Muscle layer of colon (tissue), 2 donors: ENCODE measurements at regions not wholly inside any gene's neighbourhood (a gene's known extent, or its start where the extent isn't known, plus 50 kb on each side); places are given as distances from the start of the nearest gene placed in this dataset.

ENCODE experiments used
- H3K27ac ChIP-seq: one replicate; pipeline ENCODE4 v1.7.0; 2013; ENCODE audit warnings: low read depth, mild to moderate bottlenecking, low read length, moderate library complexity
- H3K27me3 ChIP-seq, 2 donors: one replicate each; pipeline ENCODE4 v1.7.0; 2013; ENCODE audit warnings: low read length in 2 of 2, mild to moderate bottlenecking in 2 of 2; ENCODE audit not compliant: insufficient read depth in 2 of 2, control insufficient read depth in 1 of 2
- H3K36me3 ChIP-seq: one replicate; pipeline ENCODE4 v1.7.0; 2013; ENCODE audit warnings: mild to moderate bottlenecking, low read length; ENCODE audit not compliant: insufficient read depth
- H3K4me1 ChIP-seq: one replicate; pipeline ENCODE4 v1.7.0; 2013; ENCODE audit warnings: mild to moderate bottlenecking, low read length; ENCODE audit not compliant: insufficient read depth
- H3K4me3 ChIP-seq, 2 donors: one replicate each; pipeline ENCODE4 v1.7.0; 2013; ENCODE audit warnings: low read length in 2 of 2, low read depth in 1 of 2, mild to moderate bottlenecking in 1 of 2, moderate library complexity in 1 of 2
- H3K9ac ChIP-seq: one replicate; pipeline ENCODE4 v1.7.0; 2013; ENCODE audit warnings: low read length
- H3K9me3 ChIP-seq: one replicate; pipeline ENCODE4 v1.7.0; 2013; ENCODE audit warnings: mild to moderate bottlenecking, low read length
- donor health status: abdominal sarcoma.
- donor health status: Adenocarcinoma of cecum.

DNA sequence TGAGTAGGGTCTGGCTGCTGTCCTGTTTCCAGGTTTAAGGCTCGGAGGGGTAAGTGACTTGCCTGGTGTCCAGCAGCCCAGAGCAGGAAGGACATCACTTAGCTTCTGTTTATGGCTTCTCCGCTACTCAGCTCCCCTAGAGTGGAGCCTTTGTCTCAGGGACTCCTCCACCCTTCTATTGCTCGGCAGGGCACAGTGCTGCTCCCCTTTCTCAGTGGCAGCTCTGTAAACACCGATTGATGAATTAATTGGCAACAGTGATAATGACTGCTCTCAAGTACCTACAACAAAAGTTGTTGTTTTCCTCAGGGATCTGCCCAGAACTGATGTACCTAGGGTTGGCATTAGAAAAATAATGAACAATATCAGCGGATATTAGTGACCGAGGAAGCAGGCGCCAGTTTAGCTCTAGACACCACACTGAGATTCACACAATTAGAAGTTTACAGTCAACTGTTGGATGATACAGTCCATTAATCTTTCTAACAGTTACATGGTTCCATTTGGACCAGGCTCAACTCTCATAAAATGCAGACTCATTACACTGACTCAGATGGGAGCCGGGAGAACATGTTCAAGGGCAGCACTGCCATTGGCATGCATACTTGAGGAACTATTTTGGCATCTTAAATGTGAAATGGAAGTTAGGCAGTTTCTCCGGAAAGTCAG lies 265.7 kb downstream of the MTX2 start:
- no peak overlapping the region for H3K4me3 ChIP-seq
- no peak overlapping the region for H3K9ac ChIP-seq
- H3K4me1 ChIP-seq, result peaks cover 10% of the 10 kb centered on the region
- H3K36me3 ChIP-seq, result no peaks in the 10 kb centered on the region
- no peaks in the 10 kb centered on the region for H3K27me3 ChIP-seq
- no peak overlapping the region for H3K27ac ChIP-seq
- H3K9me3 ChIP-seq, result no peaks in the 10 kb centered on the region

- Histone ChIP-seq H3K9ac (no peak overlapping the region), H3K4me3 (no peak overlapping the region), H3K36me3 (no peaks in the 10 kb centered on the region), H3K27me3 (no peaks in the 10 kb centered on the region), H3K9me3 (no peaks in the 10 kb centered on the region), H3K4me1 (peaks cover 10% of the 10 kb centered on the region), H3K27ac (no peak overlapping the region)
Observed at GRCh38 chr2:176535467-176536113, 266.3 kb downstream of the MTX2 start.

DNA sequence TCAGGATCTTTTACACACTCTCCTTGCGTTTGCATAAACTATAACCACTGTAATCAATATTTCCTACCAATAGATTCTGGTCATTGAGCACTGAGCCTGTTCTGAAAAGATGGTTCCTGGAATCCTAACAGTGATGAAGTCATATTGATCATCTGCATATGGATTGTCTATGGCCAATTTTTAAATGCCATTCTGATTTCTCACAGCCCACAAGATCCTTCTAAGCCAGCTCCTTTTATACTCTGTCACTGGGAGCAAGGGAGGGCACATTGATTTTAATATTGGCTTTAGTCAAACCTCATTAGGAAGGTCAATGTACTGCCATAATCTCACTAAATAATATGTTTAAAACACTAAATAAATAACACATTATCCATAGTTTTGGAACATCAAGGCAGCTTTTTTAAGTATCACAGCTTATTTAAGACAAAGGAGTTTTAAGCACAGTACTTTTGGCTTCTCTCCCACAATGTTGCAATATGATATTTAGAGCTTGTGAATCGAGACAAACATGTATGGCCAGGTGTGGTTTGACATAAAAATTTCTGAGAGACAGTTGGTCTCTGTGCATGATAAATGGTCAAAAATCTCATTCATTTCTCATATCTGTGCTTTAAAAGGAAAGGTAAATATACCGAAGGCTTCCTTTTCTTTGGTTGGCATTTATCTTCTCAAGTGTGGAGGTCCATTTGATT lies 267.3 kb downstream of the MTX2 start:
- Histone ChIP-seq H3K27me3 (no peaks in the 10 kb centered on the region), H3K27ac (no peak overlapping the region), H3K4me3 (no peak overlapping the region), H3K4me1 (peaks cover 10% of the 10 kb centered on the region), H3K36me3 (no peaks in the 10 kb centered on the region), H3K9me3 (no peaks in the 10 kb centered on the region), H3K9ac (no peak overlapping the region)

DNA sequence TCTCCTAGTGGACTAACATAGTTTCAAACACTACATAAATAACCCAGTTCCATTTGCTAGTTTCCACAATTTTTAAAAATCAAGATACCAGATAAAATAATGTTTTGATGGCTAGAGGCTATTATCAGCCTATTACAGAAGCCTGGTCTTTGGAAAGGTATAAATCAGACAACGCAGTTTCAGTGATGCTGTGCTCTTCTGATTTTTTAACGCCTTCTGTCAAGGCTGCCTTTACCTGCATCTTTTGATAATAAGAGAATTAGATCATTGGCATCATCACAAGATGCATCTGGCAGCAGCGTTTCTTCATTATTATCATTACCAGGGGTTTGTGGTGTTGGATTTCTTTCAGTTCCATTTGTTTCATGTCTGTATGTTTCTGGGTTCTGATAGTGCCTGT lies 268.7 kb downstream of the MTX2 start:
- no peaks in the 10 kb centered on the region for H3K36me3 ChIP-seq
- H3K27me3 ChIP-seq, result no peaks in the 10 kb centered on the region
- H3K9ac ChIP-seq, result no peak overlapping the region
- H3K9me3 ChIP-seq, result no peaks in the 10 kb centered on the region
- no peak overlapping the region for H3K27ac ChIP-seq
- no peak overlapping the region for H3K4me3 ChIP-seq
- peaks cover 10% of the 10 kb centered on the region for H3K4me1 ChIP-seq

DNA sequence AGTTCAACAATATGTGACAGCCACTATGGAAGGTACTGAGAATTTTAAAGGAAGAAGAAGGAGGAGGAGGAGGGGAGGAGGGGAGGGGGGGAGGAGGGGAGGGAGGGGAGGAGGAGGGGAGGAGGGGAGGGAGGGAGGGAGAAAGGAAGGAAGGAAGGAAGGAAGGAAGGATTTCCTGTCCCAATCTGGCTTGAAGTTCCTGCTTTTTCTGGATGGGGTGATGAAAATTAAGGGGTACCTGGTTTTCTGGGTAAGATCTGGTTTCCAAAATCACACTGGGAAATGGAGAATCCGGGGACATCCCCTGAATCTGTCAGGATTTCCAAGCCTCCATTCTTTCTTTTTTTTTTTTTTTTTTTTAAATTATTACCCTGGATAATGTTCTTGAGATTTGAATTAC lies 271.8 kb downstream of the MTX2 start:
- Histone ChIP-seq H3K27ac (no peak overlapping the region), H3K36me3 (no peaks in the 10 kb centered on the region), H3K4me3 (no peak overlapping the region), H3K9ac (no peak overlapping the region), H3K9me3 (no peaks in the 10 kb centered on the region), H3K4me1 (peaks cover 5% of the 10 kb centered on the region), H3K27me3 (no peaks in the 10 kb centered on the region)

DNA sequence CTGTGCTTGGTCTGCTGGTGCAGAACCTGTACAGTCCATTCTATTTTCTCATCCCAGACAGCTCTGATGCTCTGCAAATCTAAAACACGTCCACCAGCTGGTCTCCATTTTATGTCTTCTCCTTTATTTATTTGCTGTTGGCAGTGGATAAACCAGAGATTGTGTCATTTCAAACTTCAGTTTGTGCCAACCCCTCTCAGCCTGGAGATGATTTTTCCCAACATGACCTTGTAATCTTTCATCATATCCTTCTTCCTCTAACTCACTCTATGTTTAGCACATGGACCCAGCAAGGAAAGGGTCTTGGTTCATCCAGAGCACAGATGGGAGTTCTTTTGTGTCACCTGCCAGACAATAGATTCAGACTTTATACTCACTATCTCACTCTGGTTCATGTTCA lies 273.2 kb downstream of the MTX2 start:
- no peaks in the 10 kb centered on the region for H3K36me3 ChIP-seq
- H3K27me3 ChIP-seq, result no peaks in the 10 kb centered on the region
- no peak overlapping the region for H3K9ac ChIP-seq
- H3K4me1 ChIP-seq, result peaks cover 9% of the 10 kb centered on the region
- H3K27ac ChIP-seq, result no peak overlapping the region
- H3K4me3 ChIP-seq, result no peak overlapping the region
- H3K9me3 ChIP-seq, result no peaks in the 10 kb centered on the region

GRCh38 chr2:176544557-176544956 lies 275.3 kb downstream of the MTX2 start:
- no peaks in the 10 kb centered on the region for H3K27me3 ChIP-seq
- H3K9me3 ChIP-seq, result no peaks in the 10 kb centered on the region
- H3K4me1 ChIP-seq, result peaks cover 9% of the 10 kb centered on the region
- no peak overlapping the region for H3K9ac ChIP-seq
- H3K27ac ChIP-seq, result no peak overlapping the region
- H3K36me3 ChIP-seq, result no peaks in the 10 kb centered on the region
- H3K4me3 ChIP-seq, result no peak overlapping the region

DNA sequence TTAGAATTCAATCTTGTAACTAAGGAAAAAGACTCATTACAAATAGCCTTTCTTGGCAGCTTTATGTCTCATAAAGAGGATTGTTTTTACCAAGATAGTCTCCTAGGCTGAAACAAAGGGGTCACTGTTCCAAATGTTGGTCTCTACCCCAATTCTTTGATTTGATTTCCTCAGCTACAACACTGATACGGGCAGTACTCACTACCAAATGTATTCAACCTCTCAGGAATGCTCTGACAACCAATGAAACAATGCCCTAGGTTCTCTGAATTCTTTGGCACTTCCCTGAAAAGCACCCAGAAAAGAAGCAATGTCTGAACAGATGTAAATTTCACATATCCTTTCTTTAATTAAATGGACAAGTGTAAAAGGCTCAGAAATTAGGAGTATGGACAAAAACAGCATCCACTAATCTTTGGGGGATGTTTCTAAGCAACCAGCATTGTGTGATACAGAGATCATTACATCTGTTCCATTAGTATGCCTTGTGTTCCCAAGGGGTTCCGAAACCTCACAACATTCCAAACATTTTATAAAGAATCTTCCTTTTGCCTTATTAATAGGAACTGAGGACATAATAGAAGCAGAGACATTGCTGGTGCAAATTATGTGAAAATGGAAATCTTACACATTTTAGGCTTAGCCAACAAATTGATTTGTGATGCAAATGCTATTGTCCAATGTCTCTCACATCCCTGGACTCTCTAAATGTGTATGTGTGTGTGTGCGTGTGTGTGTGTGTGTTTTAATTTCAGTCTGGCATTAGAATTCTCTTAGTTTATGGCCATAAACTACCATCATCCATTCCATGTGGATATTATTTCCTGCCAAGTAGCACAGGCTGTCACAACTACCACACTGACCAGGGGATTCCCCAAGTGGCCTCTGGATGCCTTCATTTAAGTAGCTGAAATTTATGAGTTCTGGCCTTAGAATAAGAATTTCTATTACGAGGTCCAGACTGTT lies 276.0 kb downstream of the MTX2 start:
- Histone ChIP-seq H3K9me3 (no peaks in the 10 kb centered on the region), H3K9ac (no peak overlapping the region), H3K4me1 (peaks cover 9% of the 10 kb centered on the region), H3K27ac (no peak overlapping the region), H3K36me3 (no peaks in the 10 kb centered on the region), H3K4me3 (no peak overlapping the region), H3K27me3 (no peaks in the 10 kb centered on the region)

DNA sequence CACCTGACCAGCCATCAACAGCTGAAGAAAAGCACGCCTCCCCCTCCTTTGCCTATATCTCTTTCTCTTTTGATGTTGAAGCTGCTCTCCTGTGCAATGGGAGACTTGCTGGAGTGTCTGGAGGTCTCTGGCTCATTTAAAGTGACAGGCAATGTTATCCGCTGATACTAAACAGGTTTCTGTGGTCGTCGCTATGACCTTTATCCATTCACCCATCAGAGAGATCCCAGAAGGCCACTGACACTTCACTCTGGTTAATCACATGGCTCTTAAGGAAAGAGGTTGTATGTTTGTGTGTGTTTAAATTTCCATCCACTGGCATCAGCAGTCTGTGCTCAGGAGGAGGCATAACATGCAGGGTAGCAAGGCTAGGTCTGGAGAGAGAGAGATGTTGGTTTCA lies 277.3 kb downstream of the MTX2 start:
- H3K36me3 ChIP-seq, result no peaks in the 10 kb centered on the region
- no peak overlapping the region for H3K4me3 ChIP-seq
- no peak overlapping the region for H3K27ac ChIP-seq
- H3K9me3 ChIP-seq, result no peaks in the 10 kb centered on the region
- peaks cover 9% of the 10 kb centered on the region for H3K4me1 ChIP-seq
- no peaks in the 10 kb centered on the region for H3K27me3 ChIP-seq
- H3K9ac ChIP-seq, result no peak overlapping the region

GRCh38 chr2:176552501-176553135 lies 283.4 kb downstream of the MTX2 start:
- Histone ChIP-seq H3K4me3 (no peak overlapping the region), H3K9me3 (no peaks in the 10 kb centered on the region), H3K27me3 (no peaks in the 10 kb centered on the region), H3K9ac (no peak overlapping the region), H3K27ac (peak overlapping the region; percentile 18), H3K36me3 (no peaks in the 10 kb centered on the region), H3K4me1 (peaks cover 17% of the 10 kb centered on the region)
